ENCODE measurements at regions not wholly inside any gene's neighbourhood (a gene's known extent, or its start where the extent isn't known, plus 50 kb on each side); places are given as distances from the start of the nearest gene placed in this dataset.

DNA sequence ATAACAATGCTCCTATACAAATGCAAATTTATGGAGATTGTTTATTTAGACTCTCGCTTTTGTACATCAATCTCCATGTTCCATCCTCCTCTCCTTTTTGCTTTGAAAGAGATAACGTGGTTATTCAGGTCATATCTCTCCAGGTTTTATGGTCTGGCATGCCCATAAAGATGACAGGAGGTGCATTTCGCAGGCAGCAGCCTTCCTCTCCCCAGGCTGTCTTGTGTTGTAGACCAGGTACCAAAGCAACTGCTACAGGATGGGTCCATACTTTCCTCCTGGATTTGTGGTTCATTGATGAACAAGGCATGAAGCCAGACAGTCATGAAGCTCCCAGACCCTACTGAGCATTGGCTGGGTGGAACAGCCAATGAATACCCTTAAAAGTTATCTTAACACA, 400.2 kb upstream of the NPVF start:
- TF ChIP-seq, protein P1, sequence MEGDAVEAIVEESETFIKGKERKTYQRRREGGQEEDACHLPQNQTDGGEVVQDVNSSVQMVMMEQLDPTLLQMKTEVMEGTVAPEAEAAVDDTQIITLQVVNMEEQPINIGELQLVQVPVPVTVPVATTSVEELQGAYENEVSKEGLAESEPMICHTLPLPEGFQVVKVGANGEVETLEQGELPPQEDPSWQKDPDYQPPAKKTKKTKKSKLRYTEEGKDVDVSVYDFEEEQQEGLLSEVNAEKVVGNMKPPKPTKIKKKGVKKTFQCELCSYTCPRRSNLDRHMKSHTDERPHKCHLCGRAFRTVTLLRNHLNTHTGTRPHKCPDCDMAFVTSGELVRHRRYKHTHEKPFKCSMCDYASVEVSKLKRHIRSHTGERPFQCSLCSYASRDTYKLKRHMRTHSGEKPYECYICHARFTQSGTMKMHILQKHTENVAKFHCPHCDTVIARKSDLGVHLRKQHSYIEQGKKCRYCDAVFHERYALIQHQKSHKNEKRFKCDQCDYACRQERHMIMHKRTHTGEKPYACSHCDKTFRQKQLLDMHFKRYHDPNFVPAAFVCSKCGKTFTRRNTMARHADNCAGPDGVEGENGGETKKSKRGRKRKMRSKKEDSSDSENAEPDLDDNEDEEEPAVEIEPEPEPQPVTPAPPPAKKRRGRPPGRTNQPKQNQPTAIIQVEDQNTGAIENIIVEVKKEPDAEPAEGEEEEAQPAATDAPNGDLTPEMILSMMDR (IDR thresholded peaks at IDR 0.05), result no peak
- no peak for TF ChIP-seq POLR2A (IDR thresholded peaks at IDR 0.05)

Data from gastroesophageal sphincter (tissue), 3 donors.